ENCODE measurements at regions not wholly inside any gene's neighbourhood (a gene's known extent, or its start where the extent isn't known, plus 50 kb on each side); places are given as distances from the start of the nearest gene placed in this dataset.
"Not testable (repeated sequence)": the region's sequence is repeated elsewhere in the genome, so short reads cannot be mapped to it uniquely, and the experiment has no call there.

DNA sequence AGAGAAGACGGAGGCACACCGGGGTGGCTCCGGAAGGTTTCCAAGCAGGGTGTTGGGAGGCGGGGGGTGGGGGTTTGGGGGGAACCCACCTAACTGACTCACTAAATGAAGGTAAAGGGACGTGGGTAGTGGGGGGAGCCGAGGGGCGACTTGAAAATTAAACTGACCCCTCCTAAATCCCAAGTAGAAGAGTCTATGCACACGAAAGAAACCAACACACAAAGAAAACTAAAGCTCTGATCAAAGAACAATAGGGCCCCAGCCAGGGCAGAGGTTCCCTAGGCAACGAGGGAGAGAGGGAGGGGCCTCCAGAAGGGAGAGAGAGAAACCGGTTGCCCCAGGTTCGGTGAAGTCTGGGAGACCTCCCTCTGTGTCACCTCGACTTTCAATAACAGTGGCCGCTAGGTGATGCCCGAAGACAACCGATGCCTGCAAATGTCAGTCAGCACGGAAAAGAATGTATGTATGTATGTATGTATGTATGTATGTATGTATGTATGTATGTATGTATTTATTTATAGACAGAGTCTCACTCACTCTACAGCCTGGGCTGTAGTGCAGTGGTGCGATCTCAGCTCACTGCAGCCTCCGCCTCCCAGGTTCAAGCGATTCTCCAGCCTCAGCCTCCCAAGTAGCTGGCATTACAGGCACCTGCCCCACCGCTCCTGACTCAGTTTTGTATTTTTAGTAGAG, 106.7 kb upstream of the ANKRD30BL start:
- 20% methylated on average over 20 of the region's 20 CpGs for WGBS
- H3K9ac ChIP-seq (ENCODE audit: low read depth in 1 of 2, low read length in 2 of 2); DNase-seq (ENCODE audit: low spot score); H3K36me3 ChIP-seq (ENCODE audit: control insufficient read depth in 4 of 4, insufficient read depth in 3 of 4, low read depth in 1 of 4, low read length in 3 of 4); H3K9me3 ChIP-seq (ENCODE audit: control insufficient read depth in 4 of 4, low read length in 3 of 4); H3K27me3 ChIP-seq (ENCODE audit: control insufficient read depth in 4 of 4, insufficient read depth in 4 of 4, low read length in 3 of 4); H3K27ac ChIP-seq (ENCODE audit: low read depth in 1 of 2, low read length in 2 of 2); H3K4me1 ChIP-seq (ENCODE audit: control insufficient read depth in 4 of 4, insufficient read depth in 4 of 4, low read length in 3 of 4): not testable (repeated sequence)
- TF ChIP-seq, protein P1, sequence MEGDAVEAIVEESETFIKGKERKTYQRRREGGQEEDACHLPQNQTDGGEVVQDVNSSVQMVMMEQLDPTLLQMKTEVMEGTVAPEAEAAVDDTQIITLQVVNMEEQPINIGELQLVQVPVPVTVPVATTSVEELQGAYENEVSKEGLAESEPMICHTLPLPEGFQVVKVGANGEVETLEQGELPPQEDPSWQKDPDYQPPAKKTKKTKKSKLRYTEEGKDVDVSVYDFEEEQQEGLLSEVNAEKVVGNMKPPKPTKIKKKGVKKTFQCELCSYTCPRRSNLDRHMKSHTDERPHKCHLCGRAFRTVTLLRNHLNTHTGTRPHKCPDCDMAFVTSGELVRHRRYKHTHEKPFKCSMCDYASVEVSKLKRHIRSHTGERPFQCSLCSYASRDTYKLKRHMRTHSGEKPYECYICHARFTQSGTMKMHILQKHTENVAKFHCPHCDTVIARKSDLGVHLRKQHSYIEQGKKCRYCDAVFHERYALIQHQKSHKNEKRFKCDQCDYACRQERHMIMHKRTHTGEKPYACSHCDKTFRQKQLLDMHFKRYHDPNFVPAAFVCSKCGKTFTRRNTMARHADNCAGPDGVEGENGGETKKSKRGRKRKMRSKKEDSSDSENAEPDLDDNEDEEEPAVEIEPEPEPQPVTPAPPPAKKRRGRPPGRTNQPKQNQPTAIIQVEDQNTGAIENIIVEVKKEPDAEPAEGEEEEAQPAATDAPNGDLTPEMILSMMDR (IDR thresholded peaks at IDR 0.05; ENCODE audit: low read depth, low read length, missing input control), result peak; percentile 34
- TF ChIP-seq RAD21 (IDR thresholded peaks at IDR 0.05), result peak; percentile 71 to 75
- peak overlapping the region in 1 of 3 donors; percentile 18 for H3K4me3 ChIP-seq (ENCODE audit: low read depth in 1 of 3, low read length in 3 of 3)

- DNase-seq (ENCODE audit: low spot score), result no peak
- H3K36me3 ChIP-seq (ENCODE audit: control insufficient read depth in 4 of 4, insufficient read depth in 3 of 4, low read depth in 1 of 4, low read length in 3 of 4), result no peaks in the 10 kb centered on the region
- H3K9me3 ChIP-seq (ENCODE audit: control insufficient read depth in 4 of 4, low read length in 3 of 4), result no peaks in the 10 kb centered on the region
- peaks cover 0 to 5% (median 1%) of the 10 kb centered on the region in 4 donors for H3K27me3 ChIP-seq (ENCODE audit: control insufficient read depth in 4 of 4, insufficient read depth in 4 of 4, low read length in 3 of 4)
- no peaks in the 10 kb centered on the region for H3K4me1 ChIP-seq (ENCODE audit: control insufficient read depth in 4 of 4, insufficient read depth in 4 of 4, low read length in 3 of 4)
- 55% methylated on average over 19 of the region's 19 CpGs for WGBS
- no peak overlapping the region for H3K4me3 ChIP-seq (ENCODE audit: low read depth in 1 of 3, low read length in 3 of 3)
- no peak overlapping the region for H3K27ac ChIP-seq (ENCODE audit: low read depth in 1 of 2, low read length in 2 of 2)
- H3K9ac ChIP-seq (ENCODE audit: low read depth in 1 of 2, low read length in 2 of 2), result no peak overlapping the region
- TF ChIP-seq ATF3 (IDR thresholded peaks at IDR 0.05) (no peak), YY1 (IDR thresholded peaks at IDR 0.05) (no peak), EGR1 (IDR thresholded peaks at IDR 0.05; ENCODE audit: low read depth in 2 of 2) (no peak), GABPA (IDR thresholded peaks at IDR 0.05 in 1 of 2, conservative IDR thresholded peaks at IDR 0.05 in 1 of 2) (no peak), FOXA1 (IDR thresholded peaks at IDR 0.05) (no peak), HNF4G (IDR thresholded peaks at IDR 0.05) (no peak), ZBTB33 (IDR thresholded peaks at IDR 0.05) (no peak), NR2F2 (IDR thresholded peaks at IDR 0.05) (no peak), TAF1 (conservative IDR thresholded peaks at IDR 0.05) (no peak), RXRA (IDR thresholded peaks at IDR 0.05) (no peak), FOXA2 (IDR thresholded peaks at IDR 0.05) (no peak), HNF4A (conservative IDR thresholded peaks at IDR 0.05) (no peak), SP1 (IDR thresholded peaks at IDR 0.05) (no peak)
- TF ChIP-seq, protein P2, sequence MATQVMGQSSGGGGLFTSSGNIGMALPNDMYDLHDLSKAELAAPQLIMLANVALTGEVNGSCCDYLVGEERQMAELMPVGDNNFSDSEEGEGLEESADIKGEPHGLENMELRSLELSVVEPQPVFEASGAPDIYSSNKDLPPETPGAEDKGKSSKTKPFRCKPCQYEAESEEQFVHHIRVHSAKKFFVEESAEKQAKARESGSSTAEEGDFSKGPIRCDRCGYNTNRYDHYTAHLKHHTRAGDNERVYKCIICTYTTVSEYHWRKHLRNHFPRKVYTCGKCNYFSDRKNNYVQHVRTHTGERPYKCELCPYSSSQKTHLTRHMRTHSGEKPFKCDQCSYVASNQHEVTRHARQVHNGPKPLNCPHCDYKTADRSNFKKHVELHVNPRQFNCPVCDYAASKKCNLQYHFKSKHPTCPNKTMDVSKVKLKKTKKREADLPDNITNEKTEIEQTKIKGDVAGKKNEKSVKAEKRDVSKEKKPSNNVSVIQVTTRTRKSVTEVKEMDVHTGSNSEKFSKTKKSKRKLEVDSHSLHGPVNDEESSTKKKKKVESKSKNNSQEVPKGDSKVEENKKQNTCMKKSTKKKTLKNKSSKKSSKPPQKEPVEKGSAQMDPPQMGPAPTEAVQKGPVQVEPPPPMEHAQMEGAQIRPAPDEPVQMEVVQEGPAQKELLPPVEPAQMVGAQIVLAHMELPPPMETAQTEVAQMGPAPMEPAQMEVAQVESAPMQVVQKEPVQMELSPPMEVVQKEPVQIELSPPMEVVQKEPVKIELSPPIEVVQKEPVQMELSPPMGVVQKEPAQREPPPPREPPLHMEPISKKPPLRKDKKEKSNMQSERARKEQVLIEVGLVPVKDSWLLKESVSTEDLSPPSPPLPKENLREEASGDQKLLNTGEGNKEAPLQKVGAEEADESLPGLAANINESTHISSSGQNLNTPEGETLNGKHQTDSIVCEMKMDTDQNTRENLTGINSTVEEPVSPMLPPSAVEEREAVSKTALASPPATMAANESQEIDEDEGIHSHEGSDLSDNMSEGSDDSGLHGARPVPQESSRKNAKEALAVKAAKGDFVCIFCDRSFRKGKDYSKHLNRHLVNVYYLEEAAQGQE (IDR thresholded peaks at IDR 0.05), result no peak
- TF ChIP-seq, protein P3, sequence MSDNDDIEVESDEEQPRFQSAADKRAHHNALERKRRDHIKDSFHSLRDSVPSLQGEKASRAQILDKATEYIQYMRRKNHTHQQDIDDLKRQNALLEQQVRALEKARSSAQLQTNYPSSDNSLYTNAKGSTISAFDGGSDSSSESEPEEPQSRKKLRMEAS (IDR thresholded peaks at IDR 0.05), result no peak
- TF ChIP-seq, protein P1 (IDR thresholded peaks at IDR 0.05; ENCODE audit: low read depth, low read length, missing input control), result no peak
Observed at GRCh38 chr2:132268977-132269523, 107.3 kb upstream of the ANKRD30BL start.

Measured in liver (tissue), 8 donors.